A673 (cell line): ENCODE measurements at regions not wholly inside any gene's neighbourhood (a gene's known extent, or its start where the extent isn't known, plus 50 kb on each side); places are given as distances from the start of the nearest gene placed in this dataset.

Experiments
- CTCF ChIP-seq: fragments of 300-800, 200-600 bp; sonication (generic); conservative IDR thresholded peaks from 2 replicates; pipeline ENCODE4 v1.5.1; 2017; ENCODE audit warnings: low read depth, mild to moderate bottlenecking, antibody characterized with exemption, low read length, moderate library complexity, mixed read lengths
- EZH2 ChIP-seq: fragments of 200-600 bp; sonication (generic); IDR thresholded peaks from 2 replicates; pipeline ENCODE4 v1.6.1; 2017; ENCODE audit warnings: borderline replicate concordance, low read depth, mild to moderate bottlenecking, mixed read lengths, antibody characterized with exemption, low read length; ENCODE audit not compliant: poor library complexity, severe bottlenecking

DNA sequence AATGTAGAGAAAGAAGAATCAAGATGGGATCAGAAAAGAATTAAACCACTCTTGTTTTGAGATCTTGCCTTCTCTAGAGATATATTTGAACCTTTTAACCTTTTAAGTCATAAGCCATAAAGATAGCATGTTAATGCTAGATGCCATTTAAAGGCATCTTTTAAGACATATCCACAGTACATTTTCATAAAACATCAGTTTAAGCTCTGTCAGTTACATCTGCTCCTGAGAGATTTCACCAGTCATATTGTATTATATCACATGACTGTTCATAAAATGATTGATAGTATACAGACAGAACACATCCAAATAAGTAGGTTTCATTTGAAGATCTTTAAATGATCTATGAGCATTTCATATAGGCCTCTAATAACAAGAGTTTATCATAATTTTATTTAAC lies 1238.5 kb downstream of the SLC16A7 start:
- no peak for TF ChIP-seq CTCF
- no peak for TF ChIP-seq EZH2
